Fibroblast of skin of back (primary cell): ENCODE measurements at regions not wholly inside any gene's neighbourhood (a gene's known extent, or its start where the extent isn't known, plus 50 kb on each side); places are given as distances from the start of the nearest gene placed in this dataset.

Experiments
- DNase-seq: peaks from one replicate; pipeline ENCODE4 v3.0.0-alpha.2; 2013

DNA sequence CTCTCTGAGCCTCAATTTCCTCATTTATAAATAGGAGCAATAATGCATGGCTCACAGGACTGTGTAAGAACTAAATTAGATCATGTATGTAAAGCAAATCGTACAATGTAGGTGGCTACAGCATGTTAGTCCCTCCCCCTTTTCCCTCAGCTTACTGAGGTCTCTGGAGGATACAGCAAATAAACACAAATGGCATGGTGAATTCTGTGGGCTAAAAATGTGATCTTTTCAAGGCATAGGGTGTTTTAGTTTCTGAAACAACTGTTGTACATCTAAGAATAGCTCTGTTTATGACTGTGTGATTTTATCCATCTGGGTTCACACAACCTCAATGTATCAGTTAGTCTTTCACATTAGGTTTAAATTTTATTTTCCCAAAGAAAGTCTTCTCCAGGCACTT lies 121.2 kb upstream of the PLEKHG7 start:
- DNase-seq: no peak

DNA sequence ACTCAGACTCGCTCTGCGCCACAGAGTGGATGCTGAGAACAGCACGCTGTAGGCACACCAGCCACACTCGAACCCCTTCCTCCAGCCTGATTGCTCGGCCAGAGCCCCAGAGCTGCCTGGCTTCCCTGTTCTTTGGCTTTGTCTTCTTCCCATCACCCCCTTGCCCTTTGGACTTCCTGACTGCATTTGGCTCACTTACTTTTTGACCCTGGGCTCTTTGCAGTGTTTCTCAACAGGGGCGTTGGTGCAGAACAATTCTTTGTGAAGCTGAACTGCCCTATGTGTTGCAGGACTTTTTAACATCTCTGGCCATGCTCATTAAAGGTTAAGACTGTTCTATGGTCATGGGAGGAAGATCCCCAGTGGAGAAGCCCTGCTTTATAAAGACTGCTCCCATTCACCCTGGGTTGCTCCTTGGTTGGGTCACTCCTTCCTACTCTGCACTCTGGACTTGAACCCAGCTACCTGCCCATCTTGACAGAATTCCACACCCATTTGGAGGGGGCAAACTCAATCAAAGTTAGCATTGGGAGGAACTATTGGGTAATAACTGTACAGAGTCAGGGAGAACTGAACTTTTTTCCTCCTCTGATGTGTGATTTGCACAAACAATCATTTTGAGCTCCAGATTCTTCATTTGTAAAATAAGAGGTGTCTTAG lies 127.7 kb upstream of the PLEKHG7 start:
- DNase-seq: no peak

DNA sequence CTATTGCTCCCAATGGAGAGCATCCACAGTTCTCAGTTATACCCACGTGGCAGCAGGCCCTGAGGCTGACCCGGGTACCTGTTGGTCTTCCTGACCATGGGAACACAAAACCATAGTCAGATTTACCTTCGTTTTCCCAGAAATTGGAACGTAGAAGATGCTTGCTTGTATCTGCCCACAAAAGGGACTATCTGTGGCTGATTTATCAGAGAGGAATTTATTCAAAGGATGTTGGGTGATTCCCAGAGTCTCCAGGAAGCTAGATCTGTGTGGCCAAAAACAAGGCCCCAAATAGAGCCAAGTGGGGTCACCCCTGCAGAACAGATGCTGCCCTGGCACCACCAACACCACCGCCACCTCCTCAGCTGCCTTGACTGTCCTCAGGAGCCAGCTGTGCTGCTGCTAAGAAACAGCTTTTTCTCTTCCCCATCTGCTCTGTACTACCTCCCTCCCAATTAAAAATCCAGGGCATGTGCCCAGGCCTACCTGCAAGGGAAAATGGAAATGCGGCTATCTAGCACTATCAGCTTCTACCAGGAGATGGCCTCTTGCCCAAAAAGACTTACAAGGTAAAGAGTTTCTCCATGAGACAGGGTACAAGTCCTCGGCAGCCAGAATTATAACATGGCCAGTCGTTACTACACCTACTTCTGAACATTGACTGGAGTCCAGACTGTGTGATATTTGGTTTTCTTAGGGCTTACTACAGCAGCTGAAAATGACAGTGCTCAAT lies 128.6 kb upstream of the PLEKHG7 start:
- peak; percentile 30 for DNase-seq

DNA sequence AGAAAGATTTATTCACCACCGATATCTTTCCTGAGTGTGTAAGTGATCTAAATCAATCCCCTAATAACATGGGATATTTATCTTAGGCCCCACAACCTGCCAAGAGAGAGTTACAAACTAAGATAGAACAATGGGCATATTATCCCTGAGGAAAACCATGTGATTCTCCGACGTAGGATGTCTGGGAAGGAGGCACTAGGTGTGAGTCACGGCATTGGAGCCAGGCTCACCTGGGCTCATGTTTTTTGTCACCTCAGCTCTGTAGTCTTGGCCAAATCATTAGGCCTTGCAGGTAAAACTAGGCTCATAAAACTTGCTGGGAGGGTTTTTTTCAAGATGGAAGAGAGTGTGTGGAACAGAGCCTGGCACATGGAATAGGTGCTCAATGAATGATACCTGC lies 129.7 kb upstream of the PLEKHG7 start:
- no peak for DNase-seq

DNA sequence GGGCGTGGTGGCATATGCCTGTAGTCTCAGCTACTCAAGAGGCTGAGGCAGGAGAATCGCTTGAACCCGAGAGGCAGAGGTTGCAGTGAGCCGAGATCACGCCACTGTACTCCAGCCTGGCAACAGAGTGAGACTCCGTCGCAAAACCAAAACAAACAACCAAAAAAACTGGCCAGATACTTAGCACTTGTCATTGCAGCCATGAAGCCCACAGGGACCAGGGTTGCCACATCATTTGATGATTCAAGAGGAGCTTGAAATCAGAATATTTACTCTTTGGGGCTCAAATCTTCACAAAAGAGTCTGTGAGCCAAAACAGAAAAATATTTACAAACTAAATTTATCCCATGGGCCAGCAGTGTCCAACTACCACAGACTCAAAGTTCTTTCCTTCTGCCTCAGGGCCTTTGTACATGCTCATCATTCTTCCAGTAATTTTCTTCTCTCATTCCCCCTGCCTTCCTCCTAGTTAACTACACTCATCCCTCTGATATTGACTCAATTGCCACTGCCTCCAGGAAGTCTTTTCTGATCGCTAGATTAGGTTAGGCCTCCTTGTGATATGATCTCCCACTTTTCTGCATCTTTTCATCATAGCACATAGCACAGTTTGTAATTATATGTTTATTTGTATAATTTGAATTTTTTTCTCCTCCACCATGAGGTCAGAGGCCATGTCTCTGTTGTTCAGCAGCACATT lies 130.8 kb upstream of the PLEKHG7 start:
- no peak for DNase-seq

DNA sequence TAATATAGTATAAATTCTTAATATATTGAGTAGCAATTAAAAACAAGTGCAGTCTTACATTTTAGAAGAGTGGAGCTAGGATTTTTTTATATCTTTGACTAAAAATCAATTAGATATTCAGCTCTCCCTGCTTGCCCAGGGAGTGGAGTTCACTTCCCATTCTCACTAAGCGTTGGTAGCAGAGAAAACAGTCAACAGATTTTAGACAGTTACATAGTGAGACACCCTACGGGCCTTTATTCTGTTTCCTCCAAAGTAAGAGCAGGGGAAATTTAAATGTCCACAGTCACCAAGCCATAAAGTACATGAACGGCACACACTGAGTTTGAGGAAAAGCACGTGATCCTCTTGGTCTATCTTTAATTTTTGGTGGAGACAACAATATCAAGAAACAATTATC lies 131.6 kb upstream of the PLEKHG7 start:
- no peak for DNase-seq

DNA sequence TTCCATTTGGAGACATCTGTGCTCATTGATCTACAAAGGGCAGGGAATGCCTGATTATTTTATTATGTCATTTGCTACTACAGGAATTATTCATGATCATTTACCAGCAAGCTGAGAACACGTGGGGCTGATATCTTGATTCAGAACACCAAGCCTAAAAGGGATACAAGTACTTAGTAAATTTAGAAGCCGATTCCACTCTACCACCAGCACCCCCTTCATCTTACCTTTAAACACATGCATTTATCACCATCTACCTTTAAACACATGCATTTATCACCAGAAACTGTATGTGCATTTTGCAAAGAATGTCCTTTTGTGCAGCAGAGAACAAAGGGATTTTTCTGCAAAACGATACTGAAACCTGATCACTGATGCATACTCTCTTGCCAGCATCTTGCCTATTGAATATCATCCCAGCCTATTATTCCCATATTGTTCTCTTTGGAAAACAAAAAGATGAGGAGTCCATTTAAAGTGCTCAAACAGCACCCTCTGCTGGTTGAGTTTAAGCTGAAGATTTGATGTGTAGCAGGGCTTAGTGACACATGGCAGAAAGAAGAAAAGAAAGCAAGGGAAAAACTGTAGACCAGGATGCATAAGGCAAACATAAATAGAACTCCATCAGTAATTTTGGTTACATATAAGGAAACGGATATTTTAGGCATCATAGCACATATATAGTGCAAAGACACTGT lies 132.6 kb upstream of the PLEKHG7 start:
- peak; percentile 85 for DNase-seq

DNA sequence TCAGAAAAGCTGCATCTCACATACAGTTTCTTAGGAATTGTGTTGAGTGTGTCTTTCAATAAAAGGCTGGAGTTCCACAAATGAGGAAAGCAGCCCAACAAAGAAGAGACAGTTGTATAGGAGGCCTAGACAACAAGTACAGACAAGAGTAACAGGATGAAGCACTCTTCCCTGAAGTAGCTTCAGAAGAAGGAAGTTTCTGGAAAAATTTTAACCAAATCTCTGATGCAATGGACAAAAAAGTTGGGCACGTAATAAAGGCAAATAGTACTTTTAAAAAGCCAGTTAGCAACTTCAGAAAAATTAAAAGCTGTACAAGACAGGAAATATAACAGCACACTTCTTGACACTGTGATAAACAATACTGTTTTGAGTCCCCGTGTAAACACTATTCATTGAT lies 134.1 kb upstream of the PLEKHG7 start:
- DNase-seq: no peak

DNA sequence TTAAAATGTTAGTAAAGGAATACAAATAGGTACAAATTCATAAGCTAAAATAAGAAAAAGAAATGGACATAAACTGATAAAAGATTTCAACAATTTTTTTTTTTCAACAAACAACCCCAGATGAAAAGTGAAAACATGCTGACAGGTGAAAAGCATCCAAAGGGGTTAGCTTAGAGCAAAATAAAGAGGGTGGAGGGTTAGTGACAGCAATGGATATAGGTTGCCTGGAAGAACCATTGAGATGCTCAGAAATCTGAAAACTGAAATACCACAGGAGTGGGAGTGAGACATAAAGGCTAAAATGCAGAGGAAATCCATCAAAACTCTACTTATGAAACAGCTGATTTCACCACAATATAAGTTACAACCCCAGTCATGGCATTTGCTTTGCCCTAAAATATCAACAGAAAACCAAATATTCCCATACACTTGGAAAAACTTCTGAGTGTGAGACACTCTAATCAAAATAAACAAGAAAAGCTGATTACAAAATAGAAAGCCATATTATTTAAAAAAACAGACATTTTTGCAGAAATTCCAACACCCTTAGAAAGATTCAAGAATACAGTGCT lies 136.3 kb upstream of the PLEKHG7 start:
- DNase-seq: no peak

DNA sequence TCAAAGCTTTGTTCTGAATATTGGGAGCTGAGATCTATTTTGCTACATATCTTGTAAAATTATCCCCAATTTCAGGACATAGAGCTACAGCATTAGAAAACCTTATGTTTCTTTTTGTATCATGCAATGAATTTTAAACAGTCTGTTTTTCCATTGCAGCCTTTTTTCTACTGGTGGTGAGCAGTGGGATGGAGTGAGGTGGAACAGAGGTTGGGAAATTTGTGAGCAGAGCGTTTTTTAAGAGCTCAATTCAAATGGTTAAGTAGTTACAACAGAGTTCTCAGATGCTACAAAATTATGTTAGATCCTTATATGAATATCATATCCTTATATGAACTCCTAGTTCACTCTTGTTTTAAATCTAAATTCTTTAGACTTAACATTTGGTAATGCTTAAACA lies 139.0 kb upstream of the PLEKHG7 start:
- DNase-seq: no peak

DNA sequence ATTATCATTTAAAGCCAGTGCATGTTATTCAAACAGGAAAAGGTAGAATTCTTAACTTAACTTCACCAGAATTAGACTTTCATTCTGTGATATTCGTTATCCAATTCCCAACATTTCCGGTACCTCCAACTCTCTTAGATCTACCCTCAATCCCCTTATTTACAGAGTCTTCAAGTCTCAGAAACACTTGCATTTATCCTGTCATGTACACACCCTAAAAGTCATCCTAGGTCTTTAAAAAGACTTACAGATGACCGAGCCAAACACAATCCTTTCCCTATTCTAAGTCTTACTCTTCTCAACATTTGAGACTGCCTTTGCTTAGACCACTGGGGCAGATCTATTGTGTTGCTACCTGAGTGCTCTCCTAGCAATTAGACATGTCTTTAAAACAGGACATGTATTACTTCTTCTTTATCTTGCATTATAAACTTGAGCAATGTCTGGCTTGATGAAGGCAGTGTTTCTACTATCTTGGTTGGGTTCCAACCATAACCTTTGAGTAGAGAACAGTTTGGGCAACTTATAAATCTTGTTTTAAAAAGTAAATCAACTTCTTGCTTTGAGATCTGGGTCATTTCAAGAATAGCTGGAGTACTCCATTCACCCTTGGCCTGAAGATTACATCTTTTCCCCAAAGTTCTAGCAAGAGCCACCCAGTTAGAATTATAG lies 140.6 kb upstream of the PLEKHG7 start:
- no peak for DNase-seq

DNA sequence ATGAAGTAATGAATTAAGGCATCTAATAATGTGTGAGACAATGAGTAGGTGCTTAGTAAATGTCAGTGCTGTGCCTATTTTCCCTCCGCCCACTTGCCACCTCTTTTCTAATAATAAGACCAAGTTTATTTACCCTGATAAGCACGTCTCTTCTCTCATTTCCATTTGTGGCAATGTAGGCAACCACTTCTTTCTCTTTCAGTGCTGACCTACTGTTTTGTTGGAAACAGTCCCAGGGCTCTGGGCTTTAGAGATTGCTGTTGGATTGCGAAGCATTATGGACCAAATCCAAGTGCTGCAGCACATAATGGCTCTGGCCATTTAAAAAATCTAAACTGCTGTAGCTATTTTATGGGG lies 141.3 kb upstream of the PLEKHG7 start:
- DNase-seq: peak; percentile 78

DNA sequence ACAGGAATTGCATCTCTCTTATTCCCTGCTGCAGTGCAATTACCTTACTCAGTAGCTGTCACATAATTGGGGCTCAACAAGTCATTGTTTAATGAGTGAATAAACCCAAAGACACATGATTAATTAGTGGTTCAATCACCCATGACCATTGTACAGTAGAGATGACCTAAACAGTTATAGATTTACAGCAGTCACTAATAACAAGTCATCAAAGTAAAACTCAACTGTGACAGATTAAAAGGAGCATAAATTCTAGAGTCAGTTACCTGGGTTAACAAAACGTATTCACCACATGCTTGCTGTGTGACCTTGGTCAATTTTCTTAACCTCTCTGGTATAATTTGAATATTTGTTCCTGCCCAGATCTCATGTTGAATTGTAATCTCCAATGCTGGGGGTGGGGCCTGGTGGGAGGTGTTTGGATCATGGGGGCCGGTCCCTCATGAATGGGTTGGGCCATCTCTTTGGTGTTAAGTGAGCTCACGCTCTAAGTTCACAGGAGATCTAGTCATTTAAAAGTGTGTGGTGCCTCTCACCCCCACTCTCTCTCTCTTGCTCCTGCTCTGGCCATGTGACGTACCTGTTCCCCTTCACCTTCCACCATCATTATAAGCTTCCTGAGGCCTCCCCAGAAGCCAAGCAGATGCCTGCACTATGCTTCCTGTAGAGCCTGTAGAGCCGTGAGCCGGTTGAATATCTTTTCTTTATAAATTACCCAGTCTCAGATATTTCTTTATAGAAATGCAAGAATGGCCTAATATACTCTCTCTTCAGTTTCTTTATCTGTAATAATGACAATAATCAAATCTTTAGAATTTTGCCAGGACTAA lies 141.9 kb upstream of the PLEKHG7 start:
- DNase-seq: no peak

DNA sequence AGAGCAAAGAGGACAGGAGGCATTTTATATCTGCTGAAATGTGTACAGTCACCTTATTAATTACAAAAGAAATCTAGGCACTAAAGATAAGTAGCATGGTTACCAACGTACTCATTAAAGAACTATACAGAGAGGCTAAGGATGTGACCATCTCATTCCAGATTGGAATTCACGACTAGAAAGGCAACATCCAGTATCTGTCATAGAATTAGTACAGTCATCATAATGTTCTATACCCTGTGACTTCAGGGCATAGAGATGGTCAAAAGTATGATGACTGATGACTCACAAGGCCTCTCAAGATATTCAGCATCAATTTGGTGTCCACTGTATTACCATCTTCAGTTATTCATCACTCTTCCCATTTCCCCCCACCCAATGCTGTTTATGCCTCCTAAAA lies 144.0 kb upstream of the PLEKHG7 start:
- DNase-seq: peak; percentile 69

DNA sequence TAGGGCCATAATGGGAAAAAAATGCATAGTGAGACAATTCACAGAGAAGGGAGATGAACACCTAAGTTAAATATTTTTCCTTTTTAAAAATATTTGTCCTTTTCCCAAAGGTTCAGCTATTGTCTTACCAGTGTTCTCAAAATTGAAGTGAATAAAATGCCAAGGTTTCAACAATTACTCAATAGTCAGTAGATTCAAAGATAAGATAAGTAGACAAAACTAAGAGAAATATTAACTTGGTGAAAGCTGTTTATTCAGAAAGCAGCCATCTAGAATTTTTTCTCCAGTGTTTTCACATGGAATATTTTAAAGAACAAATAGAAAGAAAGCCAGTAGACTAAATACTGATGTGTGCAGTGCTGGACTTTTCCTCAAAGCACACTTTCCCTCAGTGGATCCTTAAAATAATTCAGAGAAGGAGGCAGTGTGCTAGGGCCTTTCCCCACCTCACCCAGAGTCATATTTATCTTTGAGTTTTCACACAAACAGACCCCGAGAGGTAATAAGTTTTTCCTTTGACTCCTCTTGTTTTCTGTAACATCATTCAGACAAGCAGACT lies 144.5 kb upstream of the PLEKHG7 start:
- no peak for DNase-seq

DNA sequence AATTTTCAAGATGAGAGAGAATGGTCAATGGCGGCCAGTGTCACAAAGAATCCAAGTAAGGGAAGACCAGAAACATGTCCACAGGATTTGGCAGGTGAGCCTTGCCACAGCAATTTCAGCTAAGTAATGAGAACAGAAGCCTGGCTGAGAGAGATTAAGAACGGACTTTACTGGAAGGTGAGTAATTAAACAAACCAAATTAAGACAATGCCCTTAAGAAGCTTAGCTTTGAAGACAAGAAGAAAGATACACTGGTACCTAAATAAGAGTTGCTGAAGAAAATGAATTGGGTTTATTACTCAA lies 145.4 kb upstream of the PLEKHG7 start:
- no peak for DNase-seq

DNA sequence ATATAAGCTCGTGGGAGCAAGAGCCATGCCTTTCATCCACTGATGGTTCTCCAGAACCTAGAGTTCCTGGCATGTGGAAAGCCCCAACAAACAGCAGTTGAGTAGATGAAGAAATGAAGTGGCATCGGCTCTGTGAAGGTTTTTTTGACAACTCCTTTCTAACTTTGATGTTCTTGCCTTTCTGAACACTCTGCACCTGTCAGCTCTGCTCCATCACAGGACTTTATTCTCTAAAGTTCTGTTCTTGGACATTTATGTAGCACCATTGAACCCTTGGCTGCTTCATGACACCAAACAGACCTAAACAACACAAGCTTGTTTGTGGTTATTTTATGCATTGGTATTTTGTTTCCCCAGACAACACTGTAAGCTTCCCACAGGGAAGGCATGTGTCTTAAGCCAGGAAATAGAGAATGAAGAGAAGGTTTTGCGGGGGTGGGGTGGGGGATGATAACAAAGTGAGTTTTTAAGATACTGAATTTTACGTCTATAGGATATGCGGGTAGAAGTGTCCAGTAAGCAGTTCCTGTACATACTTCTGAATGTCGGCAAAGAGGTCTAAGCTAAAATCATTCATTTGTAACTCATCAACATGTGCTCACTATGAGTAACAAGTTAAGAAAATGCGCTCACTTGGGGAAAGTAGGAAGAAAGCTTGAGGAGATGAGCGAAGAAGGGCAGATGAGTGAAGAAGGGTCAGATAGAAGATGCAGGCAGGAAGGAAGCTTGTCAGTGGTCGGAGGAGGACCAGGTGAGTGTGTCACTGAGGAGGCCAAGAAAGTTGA lies 146.0 kb upstream of the PLEKHG7 start:
- DNase-seq: no peak

DNA sequence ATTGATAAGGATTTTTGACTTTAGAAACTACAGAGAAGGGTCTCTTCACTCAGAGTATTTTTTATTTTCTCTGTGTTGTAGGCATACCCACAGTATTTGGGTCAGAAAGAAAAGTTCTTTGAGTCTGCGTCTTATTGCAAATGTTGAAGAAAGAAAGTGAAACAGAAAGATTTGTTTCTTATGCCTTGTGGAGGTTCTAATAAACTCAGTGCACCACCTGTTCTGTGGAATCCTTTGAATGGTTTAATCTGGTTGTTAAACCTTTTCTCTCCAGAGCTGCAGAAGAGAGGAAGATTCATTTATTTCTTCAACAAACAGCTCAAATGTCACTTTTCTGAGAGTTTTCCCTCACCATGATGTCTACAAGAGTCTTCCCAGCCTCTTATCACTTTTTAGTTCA lies 146.6 kb upstream of the PLEKHG7 start:
- DNase-seq: no peak

DNA sequence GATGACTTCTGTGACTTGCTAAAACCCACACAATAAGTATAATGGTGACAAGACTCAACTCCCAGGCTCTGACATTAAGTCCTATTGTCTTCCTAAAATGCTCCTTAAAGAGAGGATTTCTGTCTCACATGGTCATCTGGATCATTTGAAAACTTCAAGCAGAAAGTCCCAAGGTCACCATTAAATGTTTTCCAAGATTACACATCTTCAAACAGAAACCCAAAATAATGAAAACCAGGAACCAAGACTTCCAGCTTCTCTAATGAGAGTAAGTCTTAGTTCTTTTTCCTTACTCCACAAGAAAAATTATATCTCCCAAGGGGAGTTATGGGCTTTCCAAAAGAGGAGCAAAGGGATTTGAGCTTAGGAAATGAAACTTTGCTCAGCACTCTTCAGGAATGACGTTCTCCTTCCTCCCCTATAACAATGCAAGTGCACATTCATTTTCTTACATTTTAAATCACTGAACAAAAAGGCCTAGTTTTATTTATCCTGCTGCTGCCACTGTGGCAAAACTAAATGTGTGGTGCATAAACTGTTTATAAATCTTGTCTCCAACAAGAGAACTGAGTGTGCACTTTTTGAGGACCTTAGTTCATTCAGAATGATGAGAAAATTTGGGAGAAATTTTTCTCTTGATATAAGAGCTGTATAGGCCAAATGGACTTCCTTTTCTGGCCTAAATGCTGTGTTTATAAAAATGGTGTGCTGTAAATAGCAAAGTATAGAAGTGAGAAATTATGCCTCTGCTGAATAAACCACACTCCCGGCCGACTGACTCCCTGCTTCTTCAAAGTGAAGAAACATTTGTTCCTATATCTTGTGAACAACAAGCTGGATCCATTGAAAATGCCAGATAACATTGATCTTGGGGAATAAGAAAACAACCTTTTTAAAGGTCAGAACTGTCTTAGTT lies 148.4 kb upstream of the PLEKHG7 start:
- DNase-seq: no peak
